GM04503 (cell line): ENCODE measurements at regions not wholly inside any gene's neighbourhood (a gene's known extent, or its start where the extent isn't known, plus 50 kb on each side); places are given as distances from the start of the nearest gene placed in this dataset.
"Not testable (repeated sequence)": the region's sequence is repeated elsewhere in the genome, so short reads cannot be mapped to it uniquely, and the experiment has no call there.

Source experiments
- DNase-seq: peaks from one replicate; pipeline ENCODE4 v3.0.0-alpha.2; 2012; ENCODE audit warnings: low read depth

DNA sequence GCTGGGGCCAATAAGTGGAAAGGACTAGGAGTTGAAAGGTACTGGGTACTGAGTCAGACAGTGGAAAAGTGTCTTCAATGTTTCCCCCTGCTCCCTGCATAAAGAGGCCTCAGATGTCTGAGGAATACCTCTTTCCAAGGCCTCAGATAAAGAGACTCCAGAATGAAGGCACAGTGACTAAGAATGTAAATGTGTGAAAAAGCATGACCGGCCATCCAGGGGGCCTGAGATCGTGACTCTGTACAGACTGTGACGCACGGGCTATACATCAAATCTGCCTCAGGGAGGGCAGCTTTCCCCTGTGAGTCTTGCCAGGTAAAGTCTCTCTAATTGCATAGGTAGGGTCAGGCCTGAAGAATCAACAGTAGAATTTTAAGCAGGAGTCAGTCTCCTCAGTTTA, 1690.5 kb downstream of the KCNT2 start:
- DNase-seq, result no peak

DNA sequence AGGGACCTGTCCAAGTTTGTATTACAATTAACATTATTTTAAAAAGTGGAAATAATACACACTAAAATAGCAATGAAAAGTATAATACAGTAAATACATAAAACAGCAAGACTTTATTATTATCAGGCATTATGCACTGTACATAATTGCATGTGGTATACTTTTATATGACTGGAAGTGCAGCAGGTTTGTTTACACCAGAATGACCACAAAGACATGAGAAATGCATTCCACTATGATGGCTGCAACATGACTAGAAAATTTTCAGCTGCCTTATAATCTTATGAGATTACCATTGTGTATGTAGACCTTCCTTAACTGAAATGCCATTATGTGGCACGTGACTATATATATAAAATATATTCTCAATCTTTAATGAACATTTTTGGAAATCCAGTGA, 1699.6 kb downstream of the KCNT2 start:
- DNase-seq, result no peak

DNA sequence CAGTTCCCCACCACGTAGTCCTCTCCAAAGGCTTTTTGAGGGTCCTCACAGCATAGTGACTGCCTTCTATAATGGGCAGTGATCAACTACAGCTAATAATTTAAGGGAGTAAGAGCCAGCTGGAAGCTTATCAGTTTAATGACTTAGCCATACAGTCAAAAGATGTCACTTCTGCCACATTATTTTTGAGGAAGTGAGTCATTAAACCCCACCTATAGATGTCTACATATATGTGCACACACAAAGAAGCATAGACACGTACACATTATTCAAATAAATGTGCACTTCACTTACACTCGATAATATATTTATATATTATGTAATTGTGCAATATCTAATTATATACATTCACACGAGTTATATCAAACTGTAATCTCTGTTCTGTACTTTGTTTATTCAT, 1704.7 kb downstream of the KCNT2 start:
- no peak for DNase-seq

DNA sequence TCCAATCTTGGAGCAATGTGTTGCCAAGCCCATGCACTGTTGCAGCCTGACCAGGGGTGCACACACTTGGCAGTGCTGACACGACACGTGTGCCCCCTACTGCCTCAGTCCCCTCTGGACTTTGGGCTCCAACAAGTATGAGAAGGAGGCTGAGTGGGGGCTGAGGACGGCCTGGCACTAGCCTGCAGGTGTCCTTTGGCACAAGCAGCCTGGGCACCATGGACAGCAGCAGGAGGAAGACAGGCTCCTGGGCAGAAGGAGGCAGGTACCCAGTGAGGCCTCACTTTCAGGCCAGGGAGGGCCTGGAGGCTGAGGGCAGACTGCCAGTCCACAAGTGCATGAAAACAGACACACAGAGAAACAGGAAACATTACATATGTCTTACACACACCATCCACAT, 1702.9 kb upstream of the B3GALT2 start:
- no peak for DNase-seq

DNA sequence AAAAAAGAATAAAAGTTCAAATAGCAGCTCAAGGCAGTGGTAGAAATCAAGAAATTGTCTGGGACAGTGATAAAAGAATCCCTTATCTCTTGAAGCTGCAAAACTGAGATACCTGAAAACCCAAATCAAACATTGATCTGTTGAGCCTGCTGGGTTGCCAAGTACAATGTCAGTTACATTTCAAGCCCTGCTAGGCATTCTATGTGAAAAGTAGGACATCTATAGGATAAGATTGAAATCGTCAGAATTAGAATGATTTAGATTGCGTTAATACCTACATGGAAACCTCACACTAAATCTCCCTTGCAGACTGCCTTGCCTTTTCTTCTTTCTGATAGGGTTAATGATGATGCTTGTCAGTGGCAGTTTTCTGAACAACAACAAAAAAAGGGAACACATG, 1684.4 kb upstream of the B3GALT2 start:
- no peak for DNase-seq

DNA sequence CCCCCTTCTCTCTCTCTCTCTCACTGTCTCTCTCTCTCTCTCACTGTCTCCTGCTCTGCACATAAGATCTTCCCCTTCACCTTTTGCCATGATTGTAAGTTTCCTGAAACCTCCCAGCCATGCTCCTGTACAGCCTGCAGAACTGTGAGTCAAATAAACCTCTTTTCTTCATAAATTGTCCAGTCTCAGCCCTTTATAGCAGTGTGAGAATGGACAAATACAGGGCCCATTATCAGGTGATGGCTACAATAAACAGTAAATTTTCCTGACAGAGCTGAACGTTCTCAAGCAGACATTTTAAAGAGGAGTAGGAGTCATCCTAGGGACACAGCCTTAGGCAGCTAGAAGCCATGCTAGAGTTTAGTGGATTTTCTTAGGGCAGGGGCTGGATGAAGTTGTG, 1679.7 kb upstream of the B3GALT2 start:
- DNase-seq, result no peak

DNA sequence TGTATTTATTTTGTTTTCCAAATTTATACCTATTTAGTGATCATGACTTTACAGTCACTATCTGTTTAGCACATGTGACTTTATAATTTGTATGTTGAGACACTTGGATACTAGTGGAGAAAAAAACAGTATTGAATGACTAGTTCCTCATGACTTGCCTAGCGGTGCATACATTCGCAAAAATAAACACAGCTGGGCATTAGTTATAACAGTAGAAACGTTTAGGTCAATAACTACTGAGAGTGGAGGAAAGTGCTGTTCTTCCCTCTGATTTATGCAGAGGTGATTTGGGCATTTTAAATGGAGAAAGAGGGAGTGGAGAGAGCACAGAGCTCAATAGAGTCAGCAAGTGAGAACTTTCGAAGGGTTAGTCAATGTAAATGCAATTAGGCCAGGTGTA, 1679.0 kb upstream of the B3GALT2 start:
- no peak for DNase-seq

DNA sequence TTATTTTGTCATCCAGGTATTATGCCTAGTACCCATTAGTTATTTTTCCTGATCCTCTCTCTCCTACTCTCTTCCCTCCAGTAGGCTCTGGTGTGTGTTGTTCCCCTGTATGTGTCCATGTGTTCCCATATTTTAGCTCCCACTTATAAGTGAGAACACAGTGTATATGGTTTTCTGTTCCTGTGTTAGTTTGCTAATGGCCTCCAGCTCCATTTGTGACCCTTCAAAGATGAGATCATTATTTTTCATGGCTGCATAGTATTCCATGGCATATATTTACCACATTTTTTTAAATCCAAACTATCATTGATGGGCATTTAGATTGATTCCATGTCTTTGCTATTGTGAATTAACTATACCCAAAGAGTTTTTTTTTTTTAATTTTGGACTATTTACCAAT, 1675.7 kb upstream of the B3GALT2 start:
- no peak for DNase-seq

DNA sequence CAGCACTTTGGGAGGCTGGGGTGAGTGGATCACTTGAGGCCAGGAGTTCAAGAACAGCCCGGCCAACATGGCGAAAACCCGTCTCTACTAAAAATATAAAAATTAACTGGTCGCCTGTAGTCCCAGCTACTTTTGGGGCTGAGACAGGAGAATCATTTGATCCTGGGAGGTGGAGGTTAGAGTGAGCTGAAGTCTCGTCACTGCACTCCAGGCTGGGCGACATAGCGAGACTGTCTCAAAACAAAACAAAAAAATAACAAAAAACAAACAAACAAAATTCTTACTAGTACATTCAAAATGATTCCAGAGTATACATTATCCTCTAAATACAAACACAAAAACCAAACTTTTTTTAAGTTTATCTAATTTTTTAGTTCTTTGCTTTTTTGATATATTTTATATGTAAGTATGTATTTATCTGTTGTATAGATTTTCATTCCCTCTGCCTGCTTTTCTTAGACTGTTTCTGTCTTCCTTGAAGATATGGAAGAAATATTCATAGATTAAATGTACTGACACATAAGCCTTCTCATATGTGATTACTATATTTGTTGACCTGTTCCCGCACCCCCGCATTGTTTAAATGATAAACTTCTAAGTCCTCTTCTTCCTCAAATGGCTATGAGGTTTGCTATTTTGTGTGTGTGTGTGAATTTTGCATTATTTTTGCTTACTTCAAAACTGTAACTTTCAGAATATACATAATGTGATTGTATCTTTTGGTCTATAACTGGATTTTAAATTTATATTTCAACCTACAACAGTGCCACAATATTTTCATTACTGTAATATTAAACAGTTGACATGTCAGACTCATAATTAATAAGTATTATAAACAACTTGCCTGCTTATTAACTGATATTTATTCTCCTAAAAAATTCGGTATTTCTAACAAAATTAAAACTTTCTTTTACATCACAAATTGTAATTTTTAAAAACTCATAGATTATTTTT, 1674.1 kb upstream of the B3GALT2 start:
- no peak for DNase-seq

DNA sequence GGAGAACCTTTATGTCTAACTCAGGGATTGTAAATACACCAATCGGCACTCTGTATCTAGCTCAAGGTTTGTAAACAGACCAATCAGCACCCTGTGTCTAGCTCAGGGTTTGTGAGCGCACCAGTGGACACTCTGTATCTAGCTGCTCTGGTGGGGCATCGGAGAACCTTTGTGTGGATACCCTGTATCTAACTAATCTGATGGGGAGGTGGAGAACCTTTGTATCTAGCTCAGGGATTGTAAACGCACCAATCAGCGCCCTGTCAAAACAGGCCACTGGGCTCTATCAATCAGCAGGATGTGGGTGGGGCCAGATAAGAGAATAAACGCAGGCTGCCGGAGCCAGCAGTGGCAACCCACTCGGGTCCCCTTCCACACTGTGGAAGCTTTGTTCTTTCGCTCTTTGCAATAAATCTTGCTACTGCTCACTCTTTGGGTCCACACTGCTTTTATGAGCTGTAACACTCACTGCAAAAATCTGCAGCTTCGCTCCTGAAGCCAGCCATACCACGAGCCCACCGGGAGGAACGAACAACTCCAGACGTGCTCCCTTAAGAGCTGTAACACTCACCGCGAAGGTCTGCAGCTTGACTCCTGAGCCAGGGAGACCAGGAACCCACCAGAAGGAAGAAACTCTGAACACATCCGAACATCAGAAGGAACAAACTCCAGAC, 1673.2 kb upstream of the B3GALT2 start:
- DNase-seq, result not testable (repeated sequence)

DNA sequence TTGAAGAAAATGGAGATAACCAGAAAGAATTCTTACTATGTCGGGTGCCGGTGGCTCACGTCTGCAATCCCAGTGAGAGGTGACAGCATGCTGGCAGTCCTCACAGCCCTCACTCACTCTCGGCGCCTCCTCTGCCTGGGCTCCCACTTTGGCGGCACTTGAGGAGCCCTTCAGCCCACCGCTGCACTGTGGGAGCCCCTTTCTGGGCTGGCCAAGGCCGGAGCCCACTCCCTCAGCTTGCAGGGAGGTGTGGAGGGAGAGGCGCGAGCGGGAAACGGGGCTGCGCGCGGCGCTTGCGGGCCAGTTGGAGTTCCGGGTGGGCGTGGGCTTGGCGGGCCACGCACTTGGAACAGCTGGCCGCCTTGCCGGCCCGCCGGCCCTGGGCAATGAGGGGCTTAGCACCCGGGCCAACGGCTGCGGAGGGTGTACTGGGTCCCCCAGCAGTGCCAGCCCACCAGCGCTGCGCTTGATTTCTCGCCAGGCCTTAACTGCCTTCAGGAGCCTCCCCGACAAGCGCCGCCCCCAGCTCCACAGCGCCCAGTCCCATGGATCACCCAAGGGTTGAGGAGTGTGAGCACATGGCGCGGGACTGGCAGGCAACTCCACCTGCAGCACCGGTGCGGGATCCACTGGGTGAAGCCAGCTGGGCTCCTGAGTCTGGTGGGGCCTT, 1672.5 kb upstream of the B3GALT2 start:
- not testable (repeated sequence) for DNase-seq

DNA sequence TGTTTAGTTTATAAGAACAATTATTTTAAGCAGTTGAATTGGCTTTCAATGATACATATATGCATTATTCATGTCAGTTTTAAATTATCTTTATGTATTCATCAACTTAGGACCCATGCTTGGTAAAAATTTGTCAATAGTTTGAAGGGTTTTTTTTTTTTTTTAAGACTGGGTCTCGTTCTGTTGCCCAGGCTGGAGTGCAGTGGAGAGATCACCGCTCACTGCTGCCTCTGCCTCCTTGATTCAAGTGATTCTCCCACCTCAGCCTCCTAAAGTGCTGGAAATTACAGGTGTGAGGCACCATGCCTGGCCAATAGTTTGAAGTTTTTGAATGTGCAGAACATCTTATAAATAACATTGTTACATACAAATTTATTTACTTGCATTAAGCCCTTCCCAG, 1671.0 kb upstream of the B3GALT2 start:
- DNase-seq, result no peak

DNA sequence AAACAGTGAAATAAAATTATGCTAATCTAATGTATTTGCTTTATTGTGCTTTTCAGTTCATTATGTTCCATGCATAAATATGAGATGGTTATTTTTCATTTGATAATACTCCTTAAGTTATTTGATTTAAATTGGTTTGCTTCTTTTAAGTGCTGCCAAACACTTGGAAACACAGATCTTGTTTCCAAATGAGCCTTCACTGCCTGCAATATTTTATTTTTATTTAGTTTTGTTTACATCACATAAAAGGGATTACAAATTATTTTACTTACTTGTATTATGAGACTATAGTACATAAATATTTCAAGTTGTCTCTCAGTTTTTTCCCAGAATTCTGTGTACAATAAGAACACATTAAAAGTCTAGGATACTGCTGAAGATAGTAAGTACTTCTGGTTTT, 1662.4 kb upstream of the B3GALT2 start:
- no peak for DNase-seq

DNA sequence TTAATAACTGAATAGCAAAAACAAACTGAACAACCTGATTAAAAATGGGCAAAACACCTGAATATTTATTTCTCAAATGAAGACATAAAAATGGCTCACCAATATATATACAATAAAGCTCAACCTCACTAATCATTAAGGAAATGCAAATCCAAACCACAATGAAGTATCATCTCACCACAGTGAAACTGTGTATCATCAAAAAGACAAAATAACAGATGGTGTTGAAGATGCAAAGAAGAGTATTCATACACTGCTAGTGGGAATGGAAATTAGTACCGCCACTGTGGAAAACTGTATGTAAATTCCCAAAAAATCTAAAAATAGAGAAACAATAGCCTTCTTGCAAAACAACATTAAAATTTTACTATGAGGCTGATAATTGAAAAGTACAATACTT, 1660.1 kb upstream of the B3GALT2 start:
- no peak for DNase-seq

DNA sequence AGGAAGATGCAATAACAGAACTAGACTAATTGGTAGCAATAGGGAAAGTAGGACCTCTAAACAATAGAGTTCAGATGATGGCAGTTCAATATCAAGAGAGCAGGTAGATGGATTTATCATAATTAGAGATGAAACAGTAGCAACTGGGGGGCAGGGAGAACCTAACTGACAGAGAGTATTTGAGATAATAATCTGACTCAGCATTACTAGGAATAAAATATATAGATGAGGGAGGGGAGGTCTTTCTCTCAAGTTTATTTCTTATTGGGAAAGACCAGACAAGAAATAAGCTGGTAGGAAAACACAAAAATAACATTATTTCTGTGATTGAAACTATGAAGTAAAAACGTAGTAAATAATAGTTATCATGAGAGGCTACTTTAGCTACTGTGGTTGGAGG, 1656.7 kb upstream of the B3GALT2 start:
- no peak for DNase-seq

DNA sequence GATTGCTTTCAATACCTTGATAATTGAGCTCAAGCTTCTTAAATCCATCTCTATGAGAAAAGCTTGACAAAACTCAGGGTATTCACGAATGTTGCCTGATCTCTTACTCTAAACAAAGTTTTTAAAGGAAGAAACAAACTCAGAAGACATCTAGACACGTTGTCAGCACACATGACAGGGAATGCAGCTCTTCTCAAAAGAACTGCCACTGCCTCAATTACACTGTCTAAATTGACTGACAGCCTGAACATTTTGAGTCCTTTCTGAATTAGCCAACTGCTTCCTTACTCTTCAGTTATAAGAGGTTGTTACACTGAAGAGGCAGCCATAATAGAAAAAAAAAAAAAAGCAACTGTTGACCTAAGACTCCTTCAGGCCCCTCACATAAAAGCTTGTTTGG, 1646.7 kb upstream of the B3GALT2 start:
- DNase-seq, result no peak

DNA sequence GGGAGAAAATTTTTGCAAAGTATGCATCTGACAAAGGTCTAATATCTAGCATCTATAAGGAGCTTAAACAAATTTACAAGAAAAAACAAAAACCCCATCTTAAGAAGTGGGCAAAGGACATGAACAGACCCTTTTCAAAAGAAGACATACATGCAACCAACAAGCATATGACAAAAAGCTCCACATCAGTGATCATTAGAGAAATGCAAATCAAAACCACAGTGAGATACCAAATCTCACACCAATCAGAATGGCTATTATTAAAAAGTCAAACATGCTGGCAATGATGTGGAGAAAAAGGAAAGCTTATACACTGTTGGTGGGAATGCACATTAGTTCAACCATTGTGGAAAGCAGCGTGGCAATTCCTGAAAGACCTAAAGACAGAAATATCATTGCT, 1645.2 kb upstream of the B3GALT2 start:
- DNase-seq, result not testable (repeated sequence)

DNA sequence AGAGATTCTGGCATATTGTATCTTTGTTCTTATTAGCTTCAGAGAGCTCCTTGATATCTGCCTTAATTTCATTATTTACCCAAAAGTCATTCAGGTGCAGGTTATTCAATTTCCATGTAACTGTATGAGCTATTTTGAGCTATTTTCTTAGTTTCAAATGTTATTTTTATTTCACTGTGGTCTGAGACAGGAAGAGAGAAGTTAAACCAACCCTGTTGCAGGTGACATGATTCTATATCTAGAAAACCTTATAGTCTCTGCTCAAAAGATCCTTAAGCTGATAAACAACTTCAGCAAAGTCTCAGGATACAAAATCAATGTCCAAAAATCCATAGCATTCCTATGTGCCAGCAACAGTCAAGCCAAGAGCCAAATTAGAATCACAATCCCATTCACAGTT, 1644.0 kb upstream of the B3GALT2 start:
- no peak for DNase-seq

DNA sequence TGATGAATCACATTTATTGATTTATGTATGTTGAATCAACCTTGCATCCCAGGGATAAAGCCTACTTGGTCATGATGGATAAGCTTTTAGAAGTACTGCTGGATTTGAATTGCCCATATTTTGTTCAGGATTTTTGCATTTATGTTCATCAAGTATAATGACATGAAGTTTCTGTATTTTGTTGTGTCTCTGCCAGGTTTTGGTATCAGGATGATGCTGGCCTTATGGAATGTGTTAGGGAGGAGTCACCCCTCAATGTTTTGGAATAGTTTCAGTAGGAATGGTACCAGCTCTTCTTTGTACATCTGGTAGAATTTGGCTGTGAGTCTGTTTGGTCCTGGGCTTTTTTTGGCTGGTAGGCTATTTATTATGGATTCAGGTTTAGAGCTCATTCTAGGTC, 1643.1 kb upstream of the B3GALT2 start:
- DNase-seq, result no peak

DNA sequence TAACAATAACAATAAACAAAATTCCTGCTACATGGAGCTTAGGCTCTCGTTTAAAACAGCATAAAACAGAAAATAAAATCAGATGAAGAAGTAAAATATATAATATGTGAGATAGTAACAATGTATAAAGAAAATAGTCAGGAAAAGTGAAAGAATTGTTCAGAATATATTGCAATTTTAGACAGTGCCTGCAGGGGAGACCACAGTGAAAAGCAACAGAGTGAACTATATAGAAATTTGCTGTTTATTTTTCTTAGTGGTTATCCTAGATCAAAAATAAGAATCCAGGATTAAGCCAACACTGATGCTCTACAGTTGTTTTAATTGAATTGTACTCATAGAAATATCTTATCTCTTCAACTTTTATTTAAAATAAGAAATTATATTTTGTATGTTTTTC, 1639.0 kb upstream of the B3GALT2 start:
- DNase-seq, result no peak

DNA sequence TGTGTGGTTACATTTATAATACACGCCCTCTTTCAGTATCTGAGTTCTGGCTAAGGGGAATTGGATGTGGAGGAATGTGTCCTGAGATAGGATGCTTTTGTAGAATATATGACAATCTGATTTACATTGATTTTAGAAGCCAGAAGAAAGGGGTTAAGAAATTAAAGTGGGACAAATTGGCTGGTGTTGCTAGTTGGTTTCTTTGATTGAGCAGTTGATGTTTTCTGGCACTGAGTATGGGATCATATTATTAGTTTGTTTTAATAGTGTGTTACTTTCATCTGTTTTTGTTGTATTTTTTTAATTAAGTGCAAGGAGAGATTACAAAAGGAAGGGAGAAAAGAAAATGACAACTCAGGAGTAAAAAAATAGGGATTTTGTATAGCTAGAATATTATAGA, 1634.7 kb upstream of the B3GALT2 start:
- DNase-seq, result no peak

DNA sequence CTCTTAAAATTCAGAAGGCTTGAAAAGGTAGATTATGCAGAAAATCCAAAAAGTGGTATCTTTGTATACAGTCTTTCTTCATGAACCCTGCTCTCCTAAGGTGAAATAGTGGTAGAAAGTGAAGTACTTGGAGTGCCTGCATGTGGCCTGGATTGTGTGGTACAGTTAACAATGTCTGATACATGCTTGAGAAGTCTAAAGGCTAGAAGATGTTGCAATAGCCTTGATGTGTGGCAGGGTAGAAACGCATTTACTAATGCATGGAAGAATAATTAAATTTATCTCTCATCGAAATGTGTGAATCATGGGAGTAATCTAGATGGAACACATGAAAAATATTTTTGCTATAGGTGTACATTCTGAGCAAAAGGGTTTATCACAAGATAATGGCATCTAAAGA, 1632.3 kb upstream of the B3GALT2 start:
- no peak for DNase-seq

DNA sequence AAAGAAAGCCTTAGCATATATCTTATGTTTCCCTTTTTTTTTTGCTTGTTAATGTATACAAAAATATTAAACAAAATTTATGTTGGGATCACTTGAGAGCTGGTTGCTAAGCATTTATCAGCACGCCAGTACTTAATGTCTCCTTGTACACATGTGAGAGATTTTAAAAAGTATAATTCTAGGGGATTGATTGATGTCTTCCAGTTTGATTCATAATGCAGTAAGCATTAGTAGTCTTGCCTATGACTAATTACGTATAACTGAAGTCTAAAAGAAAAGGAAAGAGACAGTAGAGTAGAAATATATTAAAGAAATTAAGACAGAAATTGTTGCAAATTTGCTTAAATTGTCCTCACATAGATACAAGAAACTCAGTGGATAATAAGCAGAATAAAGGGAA, 1630.4 kb upstream of the B3GALT2 start:
- no peak for DNase-seq
